GM12874 (cell line): ENCODE measurements at regions not wholly inside any gene's neighbourhood (a gene's known extent, or its start where the extent isn't known, plus 50 kb on each side); places are given as distances from the start of the nearest gene placed in this dataset.

Source experiments
- CTCF ChIP-seq: IDR thresholded peaks from 2 replicates; pipeline ENCODE4 v1.5.1; 2011; ENCODE audit warnings: low read depth, mild to moderate bottlenecking, control low read depth, low read length, moderate library complexity; ENCODE audit not compliant: insufficient read depth

GRCh38 chr7:26479581-26479980 is 187.9 kb downstream of the SNX10 start:
- TF ChIP-seq CTCF = no peak

- no peak for TF ChIP-seq CTCF
Measured at GRCh38 chr7:26480156-26480555, 188.5 kb downstream of the SNX10 start.

DNA sequence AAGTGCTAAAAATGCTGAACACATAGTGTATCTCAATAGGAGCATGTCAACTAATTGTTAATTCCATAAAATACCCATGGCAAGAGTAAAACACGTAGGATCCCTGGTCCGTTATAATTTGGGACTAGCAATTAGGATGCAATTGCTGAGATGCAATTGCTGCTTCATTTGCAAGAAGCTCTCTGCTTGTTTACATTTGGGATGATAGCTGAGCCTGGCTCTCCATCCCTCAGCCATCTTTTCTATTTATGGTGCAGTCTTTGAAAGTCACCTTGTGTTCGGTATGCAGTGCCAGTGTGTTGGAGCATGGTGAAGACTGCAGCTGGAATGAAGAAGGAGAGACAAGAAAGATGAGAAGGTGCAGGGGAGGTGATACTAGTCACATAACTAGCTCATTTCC is 191.3 kb downstream of the SNX10 start:
- TF ChIP-seq CTCF = no peak

DNA sequence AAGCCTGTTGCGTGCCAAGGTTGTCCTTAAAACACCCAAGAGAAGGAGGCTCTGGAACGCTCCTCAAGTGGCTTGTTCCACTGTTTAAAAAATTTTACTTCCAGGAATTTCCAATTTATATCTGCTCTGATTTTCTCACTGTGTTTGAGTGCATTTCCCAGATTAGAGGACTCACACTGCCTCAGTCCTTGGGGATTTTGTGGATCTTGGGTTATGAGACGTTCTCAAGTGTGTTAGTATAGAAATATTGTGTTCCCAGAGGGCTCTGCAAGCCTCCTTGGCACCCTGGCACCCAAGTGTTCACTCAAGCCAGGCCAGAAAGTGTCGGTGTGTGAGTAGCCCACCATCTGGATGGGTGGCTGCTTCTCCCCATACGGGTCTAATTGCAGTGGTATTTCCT is 192.2 kb downstream of the SNX10 start:
- no peak for TF ChIP-seq CTCF

- no peak for TF ChIP-seq CTCF
Measured at GRCh38 chr7:26485367-26485934, 193.8 kb downstream of the SNX10 start.

DNA sequence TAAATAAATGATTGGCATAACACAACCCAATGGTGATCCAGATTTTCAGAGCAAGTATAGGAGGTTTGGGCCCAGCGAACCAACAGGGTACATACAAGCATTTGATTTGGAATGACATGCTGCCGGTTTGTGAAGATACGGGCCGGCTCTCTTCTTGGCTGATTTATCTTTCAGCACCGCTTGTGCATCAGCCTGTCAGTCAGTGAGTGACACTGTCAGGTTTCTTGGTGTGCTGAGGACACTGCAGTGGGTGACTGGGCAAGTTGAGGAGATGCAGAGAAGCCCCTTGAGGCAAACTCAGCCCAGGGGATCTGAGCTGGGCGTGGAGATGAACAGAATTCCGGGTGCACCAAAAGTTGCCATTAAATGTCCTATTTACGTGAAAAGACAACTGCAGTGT is 194.5 kb downstream of the SNX10 start:
- no peak for TF ChIP-seq CTCF

DNA sequence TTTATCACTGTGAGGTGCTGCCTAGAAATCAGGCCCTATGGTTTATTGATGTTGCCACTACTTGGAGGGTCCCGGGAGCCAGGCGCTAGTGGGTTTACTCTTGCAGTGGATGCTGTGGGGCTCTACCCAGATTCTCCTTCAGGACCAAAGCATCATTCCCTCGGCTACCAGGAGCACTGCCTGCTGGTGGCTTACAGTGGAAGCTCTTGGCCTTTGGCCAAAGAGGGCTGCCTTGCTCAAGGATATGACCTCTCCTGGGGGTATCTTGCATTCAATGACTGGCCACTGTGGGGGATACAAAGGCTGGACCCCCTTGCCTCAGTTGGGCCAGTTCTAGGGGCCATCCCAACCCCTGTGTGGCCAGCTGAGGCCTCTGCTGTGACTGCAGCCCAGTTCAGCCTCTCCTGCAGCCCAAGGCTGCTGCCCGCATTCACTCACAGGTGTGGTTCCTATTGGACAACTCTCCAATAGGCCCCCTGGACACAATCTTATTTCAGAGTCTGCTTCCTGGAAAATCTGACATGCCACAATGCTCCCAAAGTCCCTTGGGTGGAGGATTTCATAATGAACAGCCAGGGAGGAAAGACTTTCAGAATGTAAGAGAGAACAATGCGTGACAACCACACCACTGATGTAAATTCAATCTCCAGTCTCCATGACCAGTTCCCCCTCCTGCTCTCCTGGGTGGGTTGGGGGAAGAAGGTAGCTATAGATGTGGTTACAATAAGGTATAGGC is 196.3 kb downstream of the SNX10 start:
- TF ChIP-seq CTCF = no peak

DNA sequence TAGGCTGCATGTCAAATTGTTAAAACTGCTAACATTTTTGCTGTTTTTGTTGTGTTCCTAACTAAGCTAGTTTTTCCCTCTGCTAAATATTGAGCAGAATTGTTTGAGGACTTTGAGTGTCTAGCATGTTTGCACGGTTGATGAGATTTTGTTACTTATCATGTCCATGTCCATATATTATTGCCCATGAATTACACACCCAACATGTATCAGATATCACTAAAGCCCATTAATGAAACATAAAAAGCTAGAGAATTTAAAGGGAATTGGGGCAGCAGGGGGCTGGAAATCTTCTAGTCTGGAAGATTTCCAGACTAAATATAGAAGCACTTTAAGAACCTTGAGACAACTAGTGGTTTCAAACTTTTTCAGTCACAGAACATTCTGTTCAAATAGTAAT is 197.7 kb downstream of the SNX10 start:
- no peak for TF ChIP-seq CTCF
